ENCODE measurements at regions not wholly inside any gene's neighbourhood (a gene's known extent, or its start where the extent isn't known, plus 50 kb on each side); places are given as distances from the start of the nearest gene placed in this dataset.

GRCh38 chr5:166505067-166505466, 1786.4 kb upstream of the WWC1 start:
- H3K4me3 ChIP-seq (ENCODE audit: low read length in 3 of 3), result no peak overlapping the region
- no peaks in the 10 kb centered on the region for H3K36me3 ChIP-seq (ENCODE audit: control insufficient read depth in 3 of 3, insufficient read depth in 3 of 3, low read length in 3 of 3)
- no peak overlapping the region for H3K9ac ChIP-seq (ENCODE audit: low read depth in 1 of 3, low read length in 3 of 3)
- no peaks in the 10 kb centered on the region for H3K27me3 ChIP-seq (ENCODE audit: control insufficient read depth in 3 of 3, insufficient read depth in 3 of 3, low read length in 3 of 3)
- no peaks in the 10 kb centered on the region for H3K9me3 ChIP-seq (ENCODE audit: control insufficient read depth in 3 of 3, low read length in 3 of 3)
- no peaks in the 10 kb centered on the region for H3K4me1 ChIP-seq (ENCODE audit: control insufficient read depth in 3 of 3, insufficient read depth in 3 of 3, low read length in 3 of 3)
- no peak overlapping the region for H3K27ac ChIP-seq (ENCODE audit: low read depth, low read length)

DNA sequence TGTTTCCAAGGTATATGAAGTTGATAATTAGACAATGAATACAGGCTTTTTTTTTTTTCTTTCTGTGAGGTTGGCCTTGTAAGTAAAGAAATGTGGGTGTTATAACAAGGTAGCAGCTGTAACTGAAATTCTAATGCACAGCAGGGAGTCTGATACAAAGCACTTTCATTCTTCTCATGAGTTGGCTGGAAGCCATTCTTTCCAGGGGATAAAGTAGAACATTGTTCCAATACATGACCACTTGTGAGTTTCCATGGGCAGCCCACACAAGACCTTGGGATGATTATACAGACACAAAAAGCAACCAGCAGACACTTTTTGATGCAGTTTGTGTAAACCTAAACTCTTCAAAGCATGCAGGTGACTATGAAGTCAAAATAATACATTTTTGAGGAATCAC, 1785.9 kb upstream of the WWC1 start:
- H3K9me3 ChIP-seq (ENCODE audit: control insufficient read depth in 3 of 3, low read length in 3 of 3), result no peaks in the 10 kb centered on the region
- no peaks in the 10 kb centered on the region for H3K36me3 ChIP-seq (ENCODE audit: control insufficient read depth in 3 of 3, insufficient read depth in 3 of 3, low read length in 3 of 3)
- H3K9ac ChIP-seq (ENCODE audit: low read depth in 1 of 3, low read length in 3 of 3), result no peak overlapping the region
- H3K4me1 ChIP-seq (ENCODE audit: control insufficient read depth in 3 of 3, insufficient read depth in 3 of 3, low read length in 3 of 3), result no peaks in the 10 kb centered on the region
- no peaks in the 10 kb centered on the region for H3K27me3 ChIP-seq (ENCODE audit: control insufficient read depth in 3 of 3, insufficient read depth in 3 of 3, low read length in 3 of 3)
- H3K4me3 ChIP-seq (ENCODE audit: low read length in 3 of 3), result no peak overlapping the region
- H3K27ac ChIP-seq (ENCODE audit: low read depth, low read length), result no peak overlapping the region

DNA sequence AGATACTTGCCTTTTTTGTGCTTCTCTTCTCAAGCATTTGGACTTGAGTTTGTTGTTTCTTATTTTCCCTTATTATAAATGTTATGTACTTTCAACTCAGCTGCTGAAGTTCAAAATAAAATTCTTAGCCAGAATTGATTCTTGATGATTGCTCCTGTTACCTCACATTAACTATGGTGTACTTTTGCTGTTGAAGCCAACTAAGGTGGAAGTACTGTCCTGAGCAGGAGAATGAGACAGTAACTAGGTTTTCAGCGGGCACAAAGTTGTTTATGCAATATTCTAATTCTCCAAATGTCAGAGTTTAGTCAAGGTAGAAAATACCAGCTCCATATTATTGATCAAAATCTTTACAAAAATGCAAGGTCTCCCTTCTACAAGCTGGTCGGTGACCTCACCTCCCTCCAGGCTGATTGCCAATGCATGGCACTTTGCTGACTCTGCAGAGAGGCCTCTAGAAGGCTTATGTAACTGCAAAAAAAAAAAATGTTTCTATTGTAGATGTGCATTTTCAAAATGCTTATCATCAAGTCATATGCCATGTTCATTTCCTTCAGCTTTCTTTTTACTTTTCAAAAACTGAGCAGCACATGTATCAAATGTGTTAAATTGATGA, 1783.5 kb upstream of the WWC1 start:
- Histone ChIP-seq H3K4me1 (ENCODE audit: control insufficient read depth in 3 of 3, insufficient read depth in 3 of 3, low read length in 3 of 3) (no peaks in the 10 kb centered on the region), H3K9ac (ENCODE audit: low read depth in 1 of 3, low read length in 3 of 3) (no peak overlapping the region), H3K9me3 (ENCODE audit: control insufficient read depth in 3 of 3, low read length in 3 of 3) (no peaks in the 10 kb centered on the region), H3K27ac (ENCODE audit: low read depth, low read length) (no peak overlapping the region), H3K27me3 (ENCODE audit: control insufficient read depth in 3 of 3, insufficient read depth in 3 of 3, low read length in 3 of 3) (no peaks in the 10 kb centered on the region), H3K36me3 (ENCODE audit: control insufficient read depth in 3 of 3, insufficient read depth in 3 of 3, low read length in 3 of 3) (no peaks in the 10 kb centered on the region), H3K4me3 (ENCODE audit: low read length in 3 of 3) (no peak overlapping the region)

GRCh38 chr5:166509085-166509484, 1782.4 kb upstream of the WWC1 start:
- Histone ChIP-seq H3K4me3 (ENCODE audit: low read length in 3 of 3) (no peak overlapping the region), H3K4me1 (ENCODE audit: control insufficient read depth in 3 of 3, insufficient read depth in 3 of 3, low read length in 3 of 3) (no peaks in the 10 kb centered on the region), H3K27ac (ENCODE audit: low read depth, low read length) (no peak overlapping the region), H3K27me3 (ENCODE audit: control insufficient read depth in 3 of 3, insufficient read depth in 3 of 3, low read length in 3 of 3) (no peaks in the 10 kb centered on the region), H3K9ac (ENCODE audit: low read depth in 1 of 3, low read length in 3 of 3) (no peak overlapping the region), H3K36me3 (ENCODE audit: control insufficient read depth in 3 of 3, insufficient read depth in 3 of 3, low read length in 3 of 3) (no peaks in the 10 kb centered on the region), H3K9me3 (ENCODE audit: control insufficient read depth in 3 of 3, low read length in 3 of 3) (no peaks in the 10 kb centered on the region)

DNA sequence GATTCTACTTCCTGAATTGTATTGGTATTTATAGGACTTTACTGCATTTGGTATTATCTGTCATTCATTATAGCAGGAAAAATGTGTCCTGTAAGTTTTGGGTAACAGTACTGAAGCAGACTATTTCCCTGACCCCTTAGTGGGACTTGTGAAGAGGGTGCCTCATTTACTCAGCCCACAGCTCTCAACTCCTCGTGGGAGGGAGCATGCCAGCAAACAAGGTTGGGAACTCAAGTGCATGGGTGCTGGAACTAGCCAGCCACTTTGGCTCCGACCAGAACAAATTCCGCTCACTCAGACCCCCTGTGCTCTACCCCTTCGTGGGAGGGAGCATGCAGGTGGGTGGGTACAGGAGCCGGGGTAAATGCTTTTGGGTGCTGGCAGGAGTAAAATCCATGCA, 1773.5 kb upstream of the WWC1 start:
- H3K27ac ChIP-seq (ENCODE audit: low read depth, low read length), result no peak overlapping the region
- no peaks in the 10 kb centered on the region for H3K36me3 ChIP-seq (ENCODE audit: control insufficient read depth in 3 of 3, insufficient read depth in 3 of 3, low read length in 3 of 3)
- H3K27me3 ChIP-seq (ENCODE audit: control insufficient read depth in 3 of 3, insufficient read depth in 3 of 3, low read length in 3 of 3), result no peaks in the 10 kb centered on the region
- no peaks in the 10 kb centered on the region for H3K9me3 ChIP-seq (ENCODE audit: control insufficient read depth in 3 of 3, low read length in 3 of 3)
- no peaks in the 10 kb centered on the region for H3K4me1 ChIP-seq (ENCODE audit: control insufficient read depth in 3 of 3, insufficient read depth in 3 of 3, low read length in 3 of 3)
- no peak overlapping the region for H3K9ac ChIP-seq (ENCODE audit: low read depth in 1 of 3, low read length in 3 of 3)
- no peak overlapping the region for H3K4me3 ChIP-seq (ENCODE audit: low read length in 3 of 3)

DNA sequence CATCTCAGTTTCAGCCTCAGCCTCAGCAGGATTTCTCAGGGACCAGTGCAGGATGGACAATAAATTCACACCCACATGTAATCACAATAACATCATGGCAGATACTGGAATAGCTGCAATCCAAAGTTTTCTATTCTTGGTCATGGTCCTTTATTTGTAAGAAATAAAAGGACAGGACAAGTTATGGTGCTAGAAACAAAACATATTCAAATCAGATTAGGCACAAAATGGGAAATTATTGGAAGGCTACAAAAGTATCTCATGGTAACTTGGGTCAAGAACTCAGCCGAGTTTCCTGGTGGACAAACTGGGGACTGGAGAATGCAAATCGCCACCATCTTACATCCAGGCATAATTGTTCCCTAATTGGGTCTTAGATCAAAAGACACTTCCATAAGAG, 1768.2 kb upstream of the WWC1 start:
- Histone ChIP-seq H3K4me3 (ENCODE audit: low read length in 3 of 3) (no peak overlapping the region), H3K9me3 (ENCODE audit: control insufficient read depth in 3 of 3, low read length in 3 of 3) (no peaks in the 10 kb centered on the region), H3K4me1 (ENCODE audit: control insufficient read depth in 3 of 3, insufficient read depth in 3 of 3, low read length in 3 of 3) (no peaks in the 10 kb centered on the region), H3K27me3 (ENCODE audit: control insufficient read depth in 3 of 3, insufficient read depth in 3 of 3, low read length in 3 of 3) (no peaks in the 10 kb centered on the region), H3K36me3 (ENCODE audit: control insufficient read depth in 3 of 3, insufficient read depth in 3 of 3, low read length in 3 of 3) (no peaks in the 10 kb centered on the region), H3K27ac (ENCODE audit: low read depth, low read length) (no peak overlapping the region), H3K9ac (ENCODE audit: low read depth in 1 of 3, low read length in 3 of 3) (no peak overlapping the region)

DNA sequence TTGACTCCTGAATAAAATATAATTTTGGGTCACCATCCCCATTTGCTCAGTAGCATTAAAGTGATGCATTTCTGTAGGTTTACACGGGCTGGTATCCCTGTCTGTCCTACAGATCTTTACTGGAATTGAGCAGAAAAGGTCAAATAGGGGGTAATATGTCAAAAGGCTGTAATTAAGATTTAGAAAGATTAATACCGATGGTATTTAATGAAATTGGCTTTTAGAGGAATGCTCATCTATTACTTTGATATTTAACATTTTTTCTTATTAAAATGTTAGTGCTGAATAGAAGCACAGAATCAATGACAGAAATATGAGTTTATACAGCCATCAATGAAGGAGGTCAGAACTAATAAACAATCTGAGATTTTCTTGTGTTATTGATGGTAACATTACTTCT, 1762.2 kb upstream of the WWC1 start:
- H3K4me3 ChIP-seq (ENCODE audit: low read length in 3 of 3), result no peak overlapping the region
- H3K36me3 ChIP-seq (ENCODE audit: control insufficient read depth in 3 of 3, insufficient read depth in 3 of 3, low read length in 3 of 3), result no peaks in the 10 kb centered on the region
- H3K9ac ChIP-seq (ENCODE audit: low read depth in 1 of 3, low read length in 3 of 3), result no peak overlapping the region
- no peaks in the 10 kb centered on the region for H3K9me3 ChIP-seq (ENCODE audit: control insufficient read depth in 3 of 3, low read length in 3 of 3)
- H3K4me1 ChIP-seq (ENCODE audit: control insufficient read depth in 3 of 3, insufficient read depth in 3 of 3, low read length in 3 of 3), result no peaks in the 10 kb centered on the region
- H3K27ac ChIP-seq (ENCODE audit: low read depth, low read length), result no peak overlapping the region
- no peaks in the 10 kb centered on the region for H3K27me3 ChIP-seq (ENCODE audit: control insufficient read depth in 3 of 3, insufficient read depth in 3 of 3, low read length in 3 of 3)

- Histone ChIP-seq H3K4me3 (ENCODE audit: low read length in 3 of 3) (no peak overlapping the region), H3K27ac (ENCODE audit: low read depth, low read length) (no peak overlapping the region), H3K36me3 (ENCODE audit: control insufficient read depth in 3 of 3, insufficient read depth in 3 of 3, low read length in 3 of 3) (no peaks in the 10 kb centered on the region), H3K4me1 (ENCODE audit: control insufficient read depth in 3 of 3, insufficient read depth in 3 of 3, low read length in 3 of 3) (no peaks in the 10 kb centered on the region), H3K9me3 (ENCODE audit: control insufficient read depth in 3 of 3, low read length in 3 of 3) (no peaks in the 10 kb centered on the region), H3K9ac (ENCODE audit: low read depth in 1 of 3, low read length in 3 of 3) (no peak overlapping the region), H3K27me3 (ENCODE audit: control insufficient read depth in 3 of 3, insufficient read depth in 3 of 3, low read length in 3 of 3) (no peaks in the 10 kb centered on the region)
Measured at GRCh38 chr5:166532456-166533220, 1758.8 kb upstream of the WWC1 start.

- Histone ChIP-seq H3K9ac (ENCODE audit: low read depth in 1 of 3, low read length in 3 of 3) (no peak overlapping the region), H3K27ac (ENCODE audit: low read depth, low read length) (no peak overlapping the region), H3K4me1 (ENCODE audit: control insufficient read depth in 3 of 3, insufficient read depth in 3 of 3, low read length in 3 of 3) (no peaks in the 10 kb centered on the region), H3K36me3 (ENCODE audit: control insufficient read depth in 3 of 3, insufficient read depth in 3 of 3, low read length in 3 of 3) (no peaks in the 10 kb centered on the region), H3K27me3 (ENCODE audit: control insufficient read depth in 3 of 3, insufficient read depth in 3 of 3, low read length in 3 of 3) (no peaks in the 10 kb centered on the region), H3K4me3 (ENCODE audit: low read length in 3 of 3) (no peak overlapping the region), H3K9me3 (ENCODE audit: control insufficient read depth in 3 of 3, low read length in 3 of 3) (no peaks in the 10 kb centered on the region)
Measured at GRCh38 chr5:166535641-166536040, 1755.8 kb upstream of the WWC1 start.

DNA sequence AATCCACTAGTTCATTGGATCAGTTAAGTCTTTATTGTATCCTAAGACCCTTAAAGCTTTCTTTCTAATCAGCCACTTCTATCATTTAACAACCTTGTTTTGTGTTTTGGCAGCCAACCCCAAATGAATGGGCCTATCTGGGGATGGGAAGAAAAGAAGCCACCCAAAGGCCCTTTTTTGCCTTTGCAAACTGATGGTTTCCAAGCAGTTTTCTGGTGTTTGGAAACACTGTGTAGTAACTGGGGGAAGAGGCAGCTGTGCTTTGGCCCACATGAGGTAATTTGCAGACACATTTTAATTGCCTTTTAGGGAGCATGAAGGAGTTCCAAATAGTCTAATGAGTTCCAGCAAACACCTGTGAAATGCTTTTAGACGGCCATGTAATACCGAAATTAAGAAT, 1751.3 kb upstream of the WWC1 start:
- Histone ChIP-seq H3K27me3 (ENCODE audit: control insufficient read depth in 3 of 3, insufficient read depth in 3 of 3, low read length in 3 of 3) (no peaks in the 10 kb centered on the region), H3K36me3 (ENCODE audit: control insufficient read depth in 3 of 3, insufficient read depth in 3 of 3, low read length in 3 of 3) (no peaks in the 10 kb centered on the region), H3K4me1 (ENCODE audit: control insufficient read depth in 3 of 3, insufficient read depth in 3 of 3, low read length in 3 of 3) (no peaks in the 10 kb centered on the region)

More for the DNA sequence above, 1751.3 kb upstream of the WWC1 start:
- Histone ChIP-seq H3K27ac (ENCODE audit: low read depth, low read length) (no peak overlapping the region), H3K9me3 (ENCODE audit: control insufficient read depth in 3 of 3, low read length in 3 of 3) (no peaks in the 10 kb centered on the region), H3K9ac (ENCODE audit: low read depth in 1 of 3, low read length in 3 of 3) (no peak overlapping the region), H3K4me3 (ENCODE audit: low read length in 3 of 3) (no peak overlapping the region)

All from skeletal muscle tissue (tissue), 3 donors.